ENCODE measurements at regions not wholly inside any gene's neighbourhood (a gene's known extent, or its start where the extent isn't known, plus 50 kb on each side); places are given as distances from the start of the nearest gene placed in this dataset.

- no peak for DNase-seq (ENCODE audit: low read depth, low spot score)
- H3K4me3 ChIP-seq (ENCODE audit: low read depth, low read length) = no peak overlapping the region
- TF ChIP-seq, protein P1, sequence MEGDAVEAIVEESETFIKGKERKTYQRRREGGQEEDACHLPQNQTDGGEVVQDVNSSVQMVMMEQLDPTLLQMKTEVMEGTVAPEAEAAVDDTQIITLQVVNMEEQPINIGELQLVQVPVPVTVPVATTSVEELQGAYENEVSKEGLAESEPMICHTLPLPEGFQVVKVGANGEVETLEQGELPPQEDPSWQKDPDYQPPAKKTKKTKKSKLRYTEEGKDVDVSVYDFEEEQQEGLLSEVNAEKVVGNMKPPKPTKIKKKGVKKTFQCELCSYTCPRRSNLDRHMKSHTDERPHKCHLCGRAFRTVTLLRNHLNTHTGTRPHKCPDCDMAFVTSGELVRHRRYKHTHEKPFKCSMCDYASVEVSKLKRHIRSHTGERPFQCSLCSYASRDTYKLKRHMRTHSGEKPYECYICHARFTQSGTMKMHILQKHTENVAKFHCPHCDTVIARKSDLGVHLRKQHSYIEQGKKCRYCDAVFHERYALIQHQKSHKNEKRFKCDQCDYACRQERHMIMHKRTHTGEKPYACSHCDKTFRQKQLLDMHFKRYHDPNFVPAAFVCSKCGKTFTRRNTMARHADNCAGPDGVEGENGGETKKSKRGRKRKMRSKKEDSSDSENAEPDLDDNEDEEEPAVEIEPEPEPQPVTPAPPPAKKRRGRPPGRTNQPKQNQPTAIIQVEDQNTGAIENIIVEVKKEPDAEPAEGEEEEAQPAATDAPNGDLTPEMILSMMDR (IDR thresholded peaks at IDR 0.05; ENCODE audit: low read depth, low read length) = no peak
- H3K27ac ChIP-seq (ENCODE audit: low read depth, low read length) = no peak overlapping the region
- POLR2A ChIA-PET = no interaction called here
- CTCF ChIA-PET = no interaction called here
- H3K9me3 ChIP-seq (ENCODE audit: control insufficient read depth, insufficient read depth, low read length) = no peaks in the 10 kb centered on the region
- H3K27me3 ChIP-seq (ENCODE audit: control insufficient read depth, insufficient read depth, low read length) = no peaks in the 10 kb centered on the region
These were observed 79.3 kb upstream of the RASA1 start for GRCh38 chr5:87188391-87188790.

- H3K9me3 ChIP-seq (ENCODE audit: control insufficient read depth, insufficient read depth, low read length) = no peaks in the 10 kb centered on the region
- ChIA-PET POLR2A (interaction anchor here (0.6 kb wide), 1 partner anchor 26 kb away, joined by 9 read pairs; no protein-coding TSS in a partner anchor), CTCF (no interaction called here)
- H3K27ac ChIP-seq (ENCODE audit: low read depth, low read length) = no peak overlapping the region
- H3K4me3 ChIP-seq (ENCODE audit: low read depth, low read length) = no peak overlapping the region
- H3K27me3 ChIP-seq (ENCODE audit: control insufficient read depth, insufficient read depth, low read length) = no peaks in the 10 kb centered on the region
- DNase-seq (ENCODE audit: low read depth, low spot score) = no peak
- TF ChIP-seq, protein P1 (IDR thresholded peaks at IDR 0.05; ENCODE audit: low read depth, low read length) = no peak
These were observed 77.6 kb upstream of the RASA1 start for GRCh38 chr5:87190041-87190440.

GRCh38 chr5:87190687-87191086, 77.0 kb upstream of the RASA1 start:
- TF ChIP-seq, protein P1 (IDR thresholded peaks at IDR 0.05; ENCODE audit: low read depth, low read length) = no peak
- Histone ChIP-seq H3K9me3 (ENCODE audit: control insufficient read depth, insufficient read depth, low read length) (no peaks in the 10 kb centered on the region), H3K27ac (ENCODE audit: low read depth, low read length) (no peak overlapping the region), H3K4me3 (ENCODE audit: low read depth, low read length) (no peak overlapping the region), H3K27me3 (ENCODE audit: control insufficient read depth, insufficient read depth, low read length) (no peaks in the 10 kb centered on the region)
- DNase-seq (ENCODE audit: low read depth, low spot score) = no peak
- POLR2A ChIA-PET = no interaction called here
- CTCF ChIA-PET = no interaction called here

DNA sequence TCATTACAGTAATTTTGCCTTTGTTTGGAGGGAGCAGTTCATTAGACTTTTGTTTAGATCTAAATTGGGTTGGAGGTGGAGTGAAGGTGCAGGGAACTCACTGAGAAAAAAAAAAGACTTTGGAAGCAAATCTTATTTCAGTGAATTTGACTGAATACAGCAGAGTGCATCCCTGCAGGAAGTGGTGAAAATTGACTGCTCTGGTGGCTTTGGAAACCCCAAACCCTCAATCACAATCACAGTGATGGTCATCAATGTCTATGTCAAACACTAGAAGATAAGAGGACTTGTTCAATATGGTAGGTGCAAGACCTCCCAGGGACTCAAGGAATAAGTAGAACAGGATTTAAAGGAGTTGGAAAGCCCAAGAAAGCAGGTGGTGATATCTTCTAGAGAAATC, 76.0 kb upstream of the RASA1 start:
- Histone ChIP-seq H3K27me3 (ENCODE audit: control insufficient read depth, insufficient read depth, low read length) (no peaks in the 10 kb centered on the region), H3K9me3 (ENCODE audit: control insufficient read depth, insufficient read depth, low read length) (no peaks in the 10 kb centered on the region), H3K27ac (ENCODE audit: low read depth, low read length) (no peak overlapping the region), H3K4me3 (ENCODE audit: low read depth, low read length) (no peak overlapping the region)
- ChIA-PET CTCF (interaction anchor here (1.5 kb wide), 1 partner anchor 209 kb away, joined by 4 read pairs; no protein-coding TSS in a partner anchor), POLR2A (no interaction called here)
- TF ChIP-seq, protein P1 (IDR thresholded peaks at IDR 0.05; ENCODE audit: low read depth, low read length) = no peak
- DNase-seq (ENCODE audit: low read depth, low spot score) = no peak

- ChIA-PET POLR2A (interaction anchor here (1.6 to 1.7 kb wide), 2 partner anchors 15 to 73 kb away, joined by 3 to 13 read pairs; partner anchors contain the start of gene RASA1), CTCF (interaction anchor here (1.5 kb wide), 1 partner anchor 205 kb away, joined by 3 read pairs; no protein-coding TSS in a partner anchor)
- no peak overlapping the region for H3K4me3 ChIP-seq (ENCODE audit: low read depth, low read length)
- TF ChIP-seq, protein P1 (IDR thresholded peaks at IDR 0.05; ENCODE audit: low read depth, low read length) = no peak
- H3K9me3 ChIP-seq (ENCODE audit: control insufficient read depth, insufficient read depth, low read length) = no peaks in the 10 kb centered on the region
- peak; percentile 24 for DNase-seq (ENCODE audit: low read depth, low spot score)
- no peaks in the 10 kb centered on the region for H3K27me3 ChIP-seq (ENCODE audit: control insufficient read depth, insufficient read depth, low read length)
- H3K27ac ChIP-seq (ENCODE audit: low read depth, low read length) = peak overlapping the region; percentile 43
These were observed 72.5 kb upstream of the RASA1 start for GRCh38 chr5:87195104-87195591.
